HEK293T (cell line): ENCODE measurements at regions not wholly inside any gene's neighbourhood (a gene's known extent, or its start where the extent isn't known, plus 50 kb on each side); places are given as distances from the start of the nearest gene placed in this dataset.

Experiments
- CTCF ChIA-PET: fragments of 350-600 bp; formaldehyde crosslinking; extraction: SDS; loops from one replicate; lab custom pipeline; 2021; ENCODE audit warnings: antibody characterized with exemption, inconsistent platforms; lab: Yijun Ruan, JAX
- POLR2A ChIA-PET: fragments of 350-600 bp; formaldehyde crosslinking; extraction: SDS; loops from one replicate; lab custom pipeline; 2020; ENCODE audit warnings: antibody characterized with exemption, inconsistent platforms; lab: Yijun Ruan, JAX
- DNase-seq: peaks from one replicate; pipeline ENCODE4 v3.0.0; 2012; ENCODE audit warnings: mixed read lengths; ENCODE audit errors: extremely low spot score
- ARNT ChIP-seq: fragments of 450-650 bp; IDR thresholded peaks from 2 replicates; pipeline ENCODE4 v1.6.1; 2017; ENCODE audit warnings: mild to moderate bottlenecking
- BHLHE40 ChIP-seq: fragments of 450-650 bp; IDR thresholded peaks from 2 replicates; pipeline ENCODE4 v1.6.1; 2016; ENCODE audit warnings: mild to moderate bottlenecking, moderate library complexity, borderline replicate concordance
- CTBP1 ChIP-seq: fragments of 450-650 bp; IDR thresholded peaks from 2 replicates; pipeline ENCODE4 v1.6.1; 2016; ENCODE audit warnings: borderline replicate concordance
- ELF4 ChIP-seq: fragments of 450-650 bp; IDR thresholded peaks from 2 replicates; pipeline ENCODE4 v1.6.1; 2017; ENCODE audit warnings: antibody characterized with exemption
- FOXA1 ChIP-seq: fragments of 450-650 bp; IDR thresholded peaks from 2 replicates; pipeline ENCODE4 v1.6.1; 2016; ENCODE audit warnings: mild to moderate bottlenecking
- FOXK2 ChIP-seq: fragments of 450-650 bp; IDR thresholded peaks from 2 replicates; pipeline ENCODE4 v1.6.1; 2016; ENCODE audit warnings: mild to moderate bottlenecking
- FOXM1 ChIP-seq: fragments of 450-650 bp; IDR thresholded peaks from 2 replicates; pipeline ENCODE4 v1.6.1; 2017; ENCODE audit warnings: mild to moderate bottlenecking, borderline replicate concordance
- HDGF ChIP-seq: fragments of 450-650 bp; IDR thresholded peaks from 2 replicates; pipeline ENCODE4 v1.6.1; 2017; ENCODE audit warnings: antibody characterized with exemption, borderline replicate concordance
- L3MBTL2 ChIP-seq: fragments of 450-650 bp; conservative IDR thresholded peaks from 2 replicates; pipeline ENCODE4 v1.6.1; 2016; ENCODE audit warnings: mild to moderate bottlenecking
- LEF1 ChIP-seq: fragments of 450-650 bp; IDR thresholded peaks from 2 replicates; pipeline ENCODE4 v1.6.1; 2017; ENCODE audit warnings: mild to moderate bottlenecking, borderline replicate concordance
- NFRKB ChIP-seq: fragments of 450-650 bp; IDR thresholded peaks from 2 replicates; pipeline ENCODE4 v1.6.1; 2016; ENCODE audit warnings: mild to moderate bottlenecking, moderate library complexity
- SP1 ChIP-seq: fragments of 450-650 bp; IDR thresholded peaks from 2 replicates; pipeline ENCODE4 v1.6.1; 2017
- SUZ12 ChIP-seq: fragments of 450-650 bp; IDR thresholded peaks from 2 replicates; pipeline ENCODE4 v1.6.1; 2016; ENCODE audit warnings: mild to moderate bottlenecking
- TARDBP ChIP-seq: fragments of 450-650 bp; IDR thresholded peaks from 2 replicates; pipeline ENCODE4 v1.6.1; 2016
- ZNF384 ChIP-seq: fragments of 450-650 bp; IDR thresholded peaks from 2 replicates; pipeline ENCODE4 v1.6.1; 2016
- TF ChIP-seq, protein P1 (sequence below): fragments of 450-650 bp; IDR thresholded peaks from 2 replicates; pipeline ENCODE4 v1.6.1; 2016

DNA sequence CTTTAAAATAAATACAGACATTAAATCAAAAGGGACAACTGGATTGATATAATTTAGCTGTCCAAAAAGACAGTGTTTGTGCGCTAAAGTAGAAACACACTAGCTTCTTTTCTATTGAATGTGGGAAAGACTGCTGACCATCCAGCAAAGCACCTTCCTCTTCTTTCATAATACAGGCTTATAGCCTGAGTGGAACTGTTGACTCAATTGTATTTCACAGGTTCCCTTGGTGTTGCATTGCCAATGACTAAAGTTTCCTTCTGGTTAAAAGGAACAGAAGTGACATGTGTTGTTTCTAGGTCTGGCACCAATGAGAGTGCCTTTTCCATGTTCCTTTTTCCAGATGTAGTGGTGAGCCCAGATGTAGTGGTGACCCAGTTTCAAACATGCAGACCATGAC lies 412.3 kb downstream of the RNF144A start:
- CTCF ChIA-PET = no interaction called here
- TF ChIP-seq, protein P1, sequence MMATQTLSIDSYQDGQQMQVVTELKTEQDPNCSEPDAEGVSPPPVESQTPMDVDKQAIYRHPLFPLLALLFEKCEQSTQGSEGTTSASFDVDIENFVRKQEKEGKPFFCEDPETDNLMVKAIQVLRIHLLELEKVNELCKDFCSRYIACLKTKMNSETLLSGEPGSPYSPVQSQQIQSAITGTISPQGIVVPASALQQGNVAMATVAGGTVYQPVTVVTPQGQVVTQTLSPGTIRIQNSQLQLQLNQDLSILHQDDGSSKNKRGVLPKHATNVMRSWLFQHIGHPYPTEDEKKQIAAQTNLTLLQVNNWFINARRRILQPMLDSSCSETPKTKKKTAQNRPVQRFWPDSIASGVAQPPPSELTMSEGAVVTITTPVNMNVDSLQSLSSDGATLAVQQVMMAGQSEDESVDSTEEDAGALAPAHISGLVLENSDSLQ = no peak
- TF ChIP-seq LEF1 (no peak), ARNT (no peak), CTBP1 (no peak), SP1 (no peak), L3MBTL2 (no peak), FOXM1 (no peak), TARDBP (no peak), NFRKB (no peak), FOXK2 (no peak), FOXA1 (no peak), ZNF384 (no peak), HDGF (no peak), ELF4 (no peak), SUZ12 (no peak), BHLHE40 (no peak)
- no peak for DNase-seq
- POLR2A ChIA-PET = no interaction called here

DNA sequence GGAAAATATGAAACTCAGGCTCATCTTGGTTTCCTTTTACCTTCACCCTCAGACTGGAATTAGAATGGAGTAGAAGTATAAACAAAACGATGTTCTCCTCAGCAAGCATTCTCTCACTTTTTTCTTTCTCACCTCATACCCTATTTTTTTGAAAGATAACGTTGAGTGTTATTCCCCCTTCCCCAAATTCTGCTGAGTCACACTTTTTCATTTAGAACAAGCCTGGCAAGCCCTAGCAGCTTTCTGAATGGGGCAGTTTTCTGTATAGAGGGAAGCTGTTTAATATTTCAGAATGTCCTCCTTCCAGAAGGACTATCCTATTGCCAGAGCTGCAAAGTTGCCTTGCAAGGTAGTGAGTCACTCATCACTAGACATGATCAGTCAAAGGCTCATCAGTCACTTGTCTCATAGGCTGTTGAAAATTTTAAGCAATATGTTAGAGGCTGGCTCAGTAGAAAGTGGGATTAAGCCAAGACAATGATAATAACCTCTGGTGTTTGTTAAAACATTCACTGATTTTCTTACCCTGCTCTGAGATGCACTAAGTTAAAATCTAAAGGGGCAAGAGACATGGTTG lies 416.1 kb downstream of the RNF144A start:
- TF ChIP-seq LEF1 (no peak), HDGF (no peak), FOXA1 (no peak), CTBP1 (no peak), SUZ12 (no peak), ELF4 (no peak), SP1 (no peak), NFRKB (no peak), TARDBP (no peak), FOXM1 (no peak), ARNT (no peak), BHLHE40 (no peak)
- TF ChIP-seq, protein P1 = no peak
- no peak for DNase-seq
- POLR2A ChIA-PET = no interaction called here
- CTCF ChIA-PET = no interaction called here

DNA sequence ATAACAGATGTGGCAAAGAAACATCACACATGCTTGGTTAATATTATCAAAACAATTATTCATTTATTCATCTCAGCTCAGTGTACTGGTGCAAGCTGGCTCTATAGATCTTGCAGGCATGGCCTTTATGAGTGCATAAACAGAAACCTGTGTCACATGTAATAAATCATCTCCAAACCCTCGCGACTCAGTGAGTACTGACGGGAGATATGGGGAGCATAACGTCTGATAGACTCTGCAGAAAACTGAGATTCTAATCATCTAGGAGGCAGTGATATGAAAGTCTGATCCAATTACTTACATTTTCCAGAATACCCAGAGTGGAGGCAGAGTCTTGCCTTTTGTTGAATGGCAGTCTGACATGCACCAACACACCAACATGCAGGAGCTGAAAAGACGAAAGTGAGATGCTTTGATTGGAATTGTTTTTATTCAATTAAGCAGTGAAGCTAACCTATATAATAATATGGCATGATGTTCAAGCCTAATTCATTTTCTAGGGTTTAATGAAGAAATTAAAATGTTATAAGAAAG lies 416.8 kb downstream of the RNF144A start:
- TF ChIP-seq, protein P1 = no peak
- TF ChIP-seq ZNF384 (no peak), SP1 (no peak), CTBP1 (no peak), ELF4 (no peak), FOXK2 (no peak), BHLHE40 (no peak), L3MBTL2 (no peak), SUZ12 (no peak), TARDBP (no peak), LEF1 (no peak), ARNT (no peak)
- POLR2A ChIA-PET = no interaction called here
- CTCF ChIA-PET = no interaction called here
- no peak for DNase-seq

DNA sequence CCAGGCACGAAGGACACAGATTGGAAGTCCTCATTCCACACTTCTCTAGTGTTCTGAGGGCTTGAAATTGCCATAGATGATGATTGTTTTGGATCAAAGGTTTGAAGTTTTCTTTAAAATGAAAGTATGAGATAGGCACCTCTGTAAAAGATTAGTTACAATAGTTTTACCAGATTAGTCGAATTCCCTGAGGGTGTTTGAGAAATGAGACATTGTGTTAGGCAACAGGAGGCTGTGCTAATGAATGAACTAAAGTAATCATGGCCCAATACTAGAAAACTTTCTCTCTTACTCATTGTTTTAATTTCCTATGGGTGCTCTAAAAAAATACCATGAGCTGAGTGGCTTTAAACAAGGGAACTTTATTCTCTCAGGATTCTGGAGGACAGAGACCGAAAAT lies 421.7 kb downstream of the RNF144A start:
- DNase-seq = no peak
- POLR2A ChIA-PET = no interaction called here
- CTCF ChIA-PET = no interaction called here

DNA sequence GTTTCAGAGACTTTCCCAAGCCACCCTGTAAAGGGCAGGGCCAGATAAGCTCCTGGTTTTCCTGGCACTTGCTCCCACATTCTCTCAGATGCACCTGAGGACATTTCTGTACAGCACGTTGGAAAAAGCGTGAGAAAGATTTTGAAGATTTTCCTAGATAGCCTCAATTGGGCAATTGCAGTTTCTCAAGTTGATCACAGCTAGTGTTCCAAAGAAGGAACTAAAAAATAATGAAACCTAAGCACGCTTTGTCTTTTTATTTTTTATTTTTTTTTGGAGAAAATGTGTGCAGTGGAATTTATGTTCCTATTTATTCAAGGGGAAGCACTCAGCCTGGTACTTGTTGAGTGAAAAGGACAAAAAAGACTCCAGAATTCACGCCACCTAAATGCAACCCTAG lies 429.1 kb downstream of the RNF144A start:
- ChIA-PET CTCF (no interaction called here), POLR2A (no interaction called here)
- no peak for TF ChIP-seq ARNT
- TF ChIP-seq L3MBTL2 = no peak
- no peak for TF ChIP-seq ELF4
- TF ChIP-seq FOXK2 = no peak
- TF ChIP-seq FOXA1 = no peak
- TF ChIP-seq LEF1 = no peak
- TF ChIP-seq CTBP1 = no peak
- TF ChIP-seq, protein P1 = no peak
- no peak for TF ChIP-seq ZNF384
- TF ChIP-seq HDGF = no peak
- no peak for TF ChIP-seq BHLHE40
- no peak for TF ChIP-seq FOXM1
- no peak for TF ChIP-seq TARDBP
- TF ChIP-seq NFRKB = no peak
- no peak for TF ChIP-seq SUZ12
- TF ChIP-seq SP1 = no peak
- no peak for DNase-seq

More for the DNA sequence above, 421.7 kb downstream of the RNF144A start:
- TF ChIP-seq, protein P1 = no peak
- TF ChIP-seq L3MBTL2 (no peak), SP1 (no peak), ZNF384 (no peak), TARDBP (no peak), LEF1 (no peak), CTBP1 (no peak), SUZ12 (no peak), FOXM1 (no peak), NFRKB (no peak), ELF4 (no peak), FOXK2 (no peak), ARNT (no peak)
